AG09319 (cell line): ENCODE measurements at regions not wholly inside any gene's neighbourhood (a gene's known extent, or its start where the extent isn't known, plus 50 kb on each side); places are given as distances from the start of the nearest gene placed in this dataset.

Experiments
- DNase-seq: peaks from one replicate; pipeline ENCODE4 v3.0.0-alpha.2; 2010; ENCODE audit warnings: low read depth; ENCODE audit errors: extremely low read depth
- TF ChIP-seq, protein P1 (sequence below): IDR thresholded peaks from 2 replicates; pipeline ENCODE4 v1.5.1; 2011; ENCODE audit warnings: low read depth, mild to moderate bottlenecking, inconsistent platforms, low read length, moderate library complexity

- DNase-seq, result no peak
- TF ChIP-seq, protein P1, sequence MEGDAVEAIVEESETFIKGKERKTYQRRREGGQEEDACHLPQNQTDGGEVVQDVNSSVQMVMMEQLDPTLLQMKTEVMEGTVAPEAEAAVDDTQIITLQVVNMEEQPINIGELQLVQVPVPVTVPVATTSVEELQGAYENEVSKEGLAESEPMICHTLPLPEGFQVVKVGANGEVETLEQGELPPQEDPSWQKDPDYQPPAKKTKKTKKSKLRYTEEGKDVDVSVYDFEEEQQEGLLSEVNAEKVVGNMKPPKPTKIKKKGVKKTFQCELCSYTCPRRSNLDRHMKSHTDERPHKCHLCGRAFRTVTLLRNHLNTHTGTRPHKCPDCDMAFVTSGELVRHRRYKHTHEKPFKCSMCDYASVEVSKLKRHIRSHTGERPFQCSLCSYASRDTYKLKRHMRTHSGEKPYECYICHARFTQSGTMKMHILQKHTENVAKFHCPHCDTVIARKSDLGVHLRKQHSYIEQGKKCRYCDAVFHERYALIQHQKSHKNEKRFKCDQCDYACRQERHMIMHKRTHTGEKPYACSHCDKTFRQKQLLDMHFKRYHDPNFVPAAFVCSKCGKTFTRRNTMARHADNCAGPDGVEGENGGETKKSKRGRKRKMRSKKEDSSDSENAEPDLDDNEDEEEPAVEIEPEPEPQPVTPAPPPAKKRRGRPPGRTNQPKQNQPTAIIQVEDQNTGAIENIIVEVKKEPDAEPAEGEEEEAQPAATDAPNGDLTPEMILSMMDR, result no peak
These were observed 71.3 kb upstream of the ZNF521 start for GRCh38 chr18:25423267-25423666.

DNA sequence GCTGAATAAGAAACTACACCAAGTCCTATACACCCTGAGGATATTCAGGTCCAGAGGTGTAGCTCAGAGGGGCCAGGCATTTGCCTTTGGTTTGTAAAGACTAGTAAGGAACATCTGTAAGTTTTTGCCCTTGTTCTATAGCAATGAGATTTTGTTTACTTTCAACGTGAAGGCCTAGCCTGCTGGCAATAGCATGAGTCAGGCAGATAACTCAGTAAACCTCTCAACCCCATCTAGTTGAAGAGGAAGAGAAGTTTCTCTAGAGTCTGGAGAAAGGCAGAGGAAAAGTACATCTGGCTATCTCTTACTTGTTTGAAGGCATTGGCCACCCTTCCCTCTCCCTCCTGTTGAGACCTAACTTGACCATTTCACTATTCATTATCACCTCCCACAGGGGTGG, 70.3 kb upstream of the ZNF521 start:
- TF ChIP-seq, protein P1, result no peak
- no peak for DNase-seq

GRCh38 chr18:25420077-25420825, 68.3 kb upstream of the ZNF521 start:
- TF ChIP-seq, protein P1, result no peak
- no peak for DNase-seq

GRCh38 chr18:25416374-25416773, 64.4 kb upstream of the ZNF521 start:
- TF ChIP-seq, protein P1, result no peak
- no peak for DNase-seq

- no peak for DNase-seq
- TF ChIP-seq, protein P1, result no peak
These were observed 58.0 kb upstream of the ZNF521 start for GRCh38 chr18:25409971-25410370.

GRCh38 chr18:25408293-25408692, 56.3 kb upstream of the ZNF521 start:
- DNase-seq, result no peak
- TF ChIP-seq, protein P1, result no peak
